K562 (cell line): ENCODE measurements at regions not wholly inside any gene's neighbourhood (a gene's known extent, or its start where the extent isn't known, plus 50 kb on each side); places are given as distances from the start of the nearest gene placed in this dataset.

Experiments
- ATAC-seq: fragments of 200-7000 bp; cut with Tn5 transposase; 3 replicates; pipeline ENCODE4 v1.9.1; 2020; ENCODE audit warnings: moderate library complexity
- BruUV-seq: library from RNA; stranded (reverse); fragments of 400-500 nt; replicated peaks from 2 replicates; lab custom pipeline; 2021; lab: Mats Ljungman, UMichigan
- CTCF ChIA-PET: fragments of 300-600 bp; formaldehyde crosslinking; extraction: SDS; loops from one replicate; lab custom pipeline; 2021; ENCODE audit warnings: low intra/inter-chr PET ratio; lab: Yijun Ruan, JAX
- POLR2A ChIA-PET: fragments of 300-600, 350-650 bp; sonication (Branson Sonifier 250); formaldehyde crosslinking; extraction: SDS; loops from one replicate; lab custom pipeline; 2021; ENCODE audit warnings: antibody characterized with exemption, inconsistent platforms; lab: Yijun Ruan, JAX
- DNase-seq, 4 experiments: peaks; one replicate each; pipeline versions ENCODE4 v3.0.0 to v3.0.0-alpha.2; 2011 to 2018; ENCODE audit warnings: low spot score in 3 of 4, mixed read lengths in 3 of 4; ENCODE audit errors: extremely low read depth in 1 of 4
- FAIRE-seq: peaks from 2 replicates; lab custom pipeline; 2011; peaks lifted over from hg19 to GRCh38; lab: Jason Lieb, UNC
- H2AFZ ChIP-seq: 2 replicates; pipeline ENCODE4 v1.6.0; 2011; ENCODE audit warnings: low read depth, low read length, control low read depth, inconsistent platforms
- H3K27ac ChIP-seq: fragments of 200-600 bp; 3 replicates; pipeline ENCODE4 v1.8.0; 2011; ENCODE audit warnings: low read depth, mild to moderate bottlenecking, control low read depth, inconsistent platforms, low read length, moderate library complexity, mixed read lengths; ENCODE audit errors: extremely low read depth
- H3K27me3 ChIP-seq, 2 experiments: fragments of 300-600 bp in 1 of 2; 2 replicates in 1 of 2; 3 replicates in 1 of 2; pipeline versions ENCODE4 v1.6.0 to v1.8.0; 2011; ENCODE audit warnings: inconsistent platforms in 2 of 2, low read length in 2 of 2, mild to moderate bottlenecking in 1 of 2, mixed read lengths in 1 of 2, moderate library complexity in 1 of 2; ENCODE audit not compliant: control insufficient read depth in 2 of 2, insufficient read depth in 2 of 2
- H3K36me3 ChIP-seq: fragments of 300-600 bp; 3 replicates; pipeline ENCODE4 v1.8.0; 2011; ENCODE audit warnings: mild to moderate bottlenecking, low read length, inconsistent platforms; ENCODE audit not compliant: control insufficient read depth, insufficient read depth
- H3K4me1 ChIP-seq, 2 experiments: fragments of 200-600 bp in 1 of 2; replicated peaks in 1 of 2; 2 replicates in 1 of 2; 3 replicates in 1 of 2; pipeline versions ENCODE4 v1.5.1 to v1.8.0; 2011; ENCODE audit warnings: inconsistent platforms in 2 of 2, low read length in 2 of 2, mild to moderate bottlenecking in 1 of 2, mixed read lengths in 1 of 2, moderate library complexity in 1 of 2; ENCODE audit not compliant: control insufficient read depth in 2 of 2, insufficient read depth in 2 of 2
- H3K4me2 ChIP-seq: 2 replicates; pipeline ENCODE4 v1.6.1; 2011; ENCODE audit warnings: low read length, control low read depth, inconsistent platforms, mixed read lengths; ENCODE audit not compliant: insufficient read depth
- H3K4me3 ChIP-seq: fragments of 200-600 bp; sonication (generic), shearing (Covaris generic); 2 replicates; pipeline ENCODE4 v1.5.1; 2016; ENCODE audit warnings: control low read depth, inconsistent platforms
- H3K79me2 ChIP-seq: fragments of 200-600 bp; 3 replicates; pipeline ENCODE4 v1.8.0; 2011; ENCODE audit warnings: low read length, inconsistent platforms; ENCODE audit not compliant: control insufficient read depth, insufficient read depth
- H3K9ac ChIP-seq, 2 experiments: 2 replicates each; pipeline versions ENCODE4 v1.6.0 to v1.6.1; 2011; ENCODE audit warnings: low read depth in 2 of 2, low read length in 2 of 2, control low read depth in 1 of 2, inconsistent platforms in 1 of 2, mild to moderate bottlenecking in 1 of 2, mixed read lengths in 1 of 2; ENCODE audit not compliant: insufficient read depth in 1 of 2
- H3K9me1 ChIP-seq: one replicate; pipeline ENCODE4 v1.6.0; 2011; ENCODE audit warnings: inconsistent platforms, mild to moderate bottlenecking, low read length, moderate library complexity; ENCODE audit not compliant: control insufficient read depth, insufficient read depth
- H3K9me3 ChIP-seq: replicated peaks from 2 replicates; pipeline ENCODE4 v1.5.1; 2011; ENCODE audit warnings: low read depth, low read length, inconsistent platforms; ENCODE audit not compliant: control insufficient read depth, insufficient read depth
- H4K20me1 ChIP-seq: replicated peaks from 2 replicates; pipeline ENCODE4 v1.6.1; 2011; ENCODE audit warnings: low read length, inconsistent platforms, mixed read lengths; ENCODE audit not compliant: control insufficient read depth, insufficient read depth
- CBX2 ChIP-seq: fragments of 200-600 bp; sonication (generic); IDR thresholded peaks from one replicate; pipeline ENCODE4 v1.6.1; 2012; ENCODE audit warnings: mild to moderate bottlenecking, low read length, inconsistent platforms; ENCODE audit not compliant: insufficient read depth, poor library complexity, severe bottlenecking
- HCFC1 ChIP-seq: IDR thresholded peaks from 2 replicates; pipeline ENCODE4 v1.6.1; 2012; ENCODE audit warnings: low read depth, low read length, improper control_type of control experiment
- MXI1 ChIP-seq: IDR thresholded peaks from 2 replicates; pipeline ENCODE4 v1.6.1; 2011; ENCODE audit warnings: low read depth, mild to moderate bottlenecking, improper control_type of control experiment, low read length
- NBN ChIP-seq: fragments of 450-650 bp; IDR thresholded peaks from 2 replicates; pipeline ENCODE4 v1.6.1; 2016; ENCODE audit warnings: low read depth, mild to moderate bottlenecking
- ZNF124 ChIP-seq: sonication (generic); formaldehyde crosslinking; IDR thresholded peaks from 2 replicates; pipeline ENCODE4 v1.8.1; 2022; ENCODE audit warnings: missing genetic modification reagents
- ZNF780A ChIP-seq: fragments of 250-450 bp; sonication (Bioruptor Pico); IDR thresholded peaks from 2 replicates; pipeline ENCODE4 v1.5.0; 2021; ENCODE audit warnings: mild to moderate bottlenecking
- WGBS: fragments of 100-300 bp; shearing (Covaris generic); methylation state at CpG from one replicate; pipeline ENCODE4 v1.1.6; 2016; ENCODE audit warnings: low coverage, mixed read lengths; ENCODE audit not compliant: insufficient coverage; ENCODE audit errors: missing lambda C conversion rate; 5-methylcytosine and 5-hydroxymethylcytosine counted together
- in situ Hi-C: fragments of 300-500 bp; cut with MboI; formaldehyde crosslinking; loops from 4 replicates; pipeline ENCODE4 v1.15.0; 2018; ENCODE audit warnings: inconsistent platforms, mixed read lengths
- intact Hi-C: fragments of 100-400 bp; cut with micrococcal nuclease; formaldehyde crosslinking; loops from 2 replicates; pipeline ENCODE4 v1.14.2; 2022

DNA sequence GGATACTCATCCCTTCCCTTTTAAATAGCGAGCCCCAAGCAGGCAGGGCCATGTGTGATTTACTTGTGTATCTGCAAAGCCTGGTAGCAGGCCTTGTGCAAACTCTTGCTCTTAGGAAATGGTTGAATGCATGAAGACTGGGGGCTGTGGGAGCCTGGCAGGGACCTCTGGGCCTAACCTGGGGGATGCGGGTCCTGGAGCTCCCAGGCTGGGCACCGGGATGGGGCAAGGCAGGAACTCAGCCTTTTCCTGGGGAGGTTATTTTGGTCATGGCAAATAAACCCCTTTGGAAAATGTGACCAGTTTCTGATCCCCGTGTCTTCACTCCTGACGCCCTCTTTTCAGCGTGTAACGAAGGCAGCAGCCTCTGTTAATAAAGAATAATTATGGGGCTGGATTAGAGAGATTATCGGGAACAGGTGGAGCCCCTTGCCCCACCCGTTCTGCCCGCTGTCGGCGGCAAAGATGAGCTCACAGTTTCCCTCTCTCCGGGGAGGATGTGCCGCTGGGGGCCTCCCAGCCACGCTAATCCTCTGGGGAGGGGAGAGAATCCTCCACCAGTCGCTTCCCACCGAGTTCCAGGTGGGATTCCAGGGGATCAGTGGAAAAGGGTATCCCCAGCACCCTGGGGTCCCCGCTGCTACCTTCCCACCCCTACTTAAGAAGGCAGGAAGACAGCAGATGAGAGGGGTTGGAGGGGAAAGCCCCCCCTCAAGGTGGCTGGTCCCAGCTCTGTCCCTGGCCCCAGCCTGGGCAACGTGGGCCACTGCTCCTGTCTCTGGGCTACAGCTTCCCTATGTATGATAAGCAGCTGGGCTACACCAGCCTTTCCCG is 69.7 kb upstream of the WNT4 start:
- Histone ChIP-seq H3K79me2 (no peaks in the 10 kb centered on the region), H3K36me3 (no peaks in the 10 kb centered on the region), H2AFZ (no peak overlapping the region), H3K4me2 (no peak overlapping the region), H4K20me1 (peaks cover 15% of the 10 kb centered on the region; the same call in 1 of the 2 replicates), H3K27me3 (peaks cover 57 to 70% of the 10 kb centered on the region in 2 experiments), H3K4me1 (no peaks in the 10 kb centered on the region), H3K9ac (no peak overlapping the region), H3K27ac (no peak overlapping the region), H3K9me3 (no peaks in the 10 kb centered on the region), H3K9me1 (peaks cover 4% of the 10 kb centered on the region), H3K4me3 (no peak overlapping the region)
- BruUV-seq: no TSS peak
- under 1% methylated on average over 20 of the region's 20 CpGs for WGBS
- DNase-seq (no peak), FAIRE-seq (no peak), ATAC-seq (no peak)
- POLR2A ChIA-PET: interaction anchor here (0.9 kb wide), 1 partner anchor 10 kb away, joined by 3 read pairs; no protein-coding TSS in a partner anchor
- intact Hi-C loops: loop anchor here (10.0 kb wide), 1 partner anchor 202 kb away; no protein-coding TSS in a partner anchor
- in situ Hi-C loops: no loop called here
- TF ChIP-seq CBX2: peak; percentile 80
- no peak for TF ChIP-seq ZNF780A
- TF ChIP-seq MXI1: no peak
- TF ChIP-seq ZNF124 (CRISPR knock-in tag): no peak
- TF ChIP-seq HCFC1: no peak
- no peak for TF ChIP-seq NBN
- CTCF ChIA-PET: no interaction called here
